HepG2 (cell line): ENCODE measurements at regions not wholly inside any gene's neighbourhood (a gene's known extent, or its start where the extent isn't known, plus 50 kb on each side); places are given as distances from the start of the nearest gene placed in this dataset.

ENCODE experiments used
- ATAC-seq: fragments of 200-7000 bp; cut with Tn5 transposase; 3 replicates; pipeline ENCODE4 v1.9.1; 2020; ENCODE audit warnings: mild to moderate bottlenecking, moderate library complexity
- BruUV-seq: library from RNA; stranded (reverse); fragments of 400-500 nt; replicated peaks from 2 replicates; lab custom pipeline; 2021; lab: Mats Ljungman, UMichigan
- CTCF ChIA-PET: fragments of 300-600 bp; formaldehyde crosslinking; extraction: SDS; loops from one replicate; lab custom pipeline; 2021; ENCODE audit warnings: low total read pairs, inconsistent platforms, low intra/inter-chr PET ratio; lab: Yijun Ruan, JAX
- POLR2A ChIA-PET: fragments of 350-600 bp; sonication (Branson Sonifier 250); formaldehyde crosslinking; loops from one replicate; lab custom pipeline; 2020; ENCODE audit warnings: antibody characterized with exemption, inconsistent platforms; lab: Yijun Ruan, JAX
- DNase-seq: peaks from one replicate; pipeline ENCODE4 v3.0.0-alpha.2; 2015; ENCODE audit warnings: low spot score
- FAIRE-seq: peaks from 3 replicates; lab custom pipeline; 2011; peaks lifted over from hg19 to GRCh38; lab: Jason Lieb, UNC
- H2AFZ ChIP-seq: one replicate; pipeline ENCODE4 v1.6.1; 2011; ENCODE audit warnings: low read length, inconsistent platforms
- H3K27ac ChIP-seq: fragments of 300-600 bp; 3 replicates; pipeline ENCODE4 v1.8.0; 2011; ENCODE audit warnings: mixed run types, mild to moderate bottlenecking, mixed read lengths, low read length, inconsistent platforms; ENCODE audit not compliant: insufficient read depth; ENCODE audit errors: extremely low read length
- H3K27me3 ChIP-seq, 2 experiments: fragments of 200-600 bp in 1 of 2; 2 replicates in 1 of 2; 3 replicates in 1 of 2; pipeline versions ENCODE4 v1.6.0 to v1.8.0; 2011; ENCODE audit warnings: low read length in 2 of 2, mild to moderate bottlenecking in 2 of 2, moderate library complexity in 2 of 2, inconsistent platforms in 1 of 2; ENCODE audit not compliant: insufficient read depth in 2 of 2, control insufficient read depth in 1 of 2
- H3K36me3 ChIP-seq, 2 experiments: fragments of 200-600 bp in 1 of 2; replicated peaks in 1 of 2; 2 replicates in 1 of 2; 3 replicates in 1 of 2; pipeline versions ENCODE4 v1.5.1 to v1.8.0; 2011; ENCODE audit warnings: low read length in 2 of 2, inconsistent platforms in 1 of 2; ENCODE audit not compliant: insufficient read depth in 2 of 2, control insufficient read depth in 1 of 2
- H3K4me1 ChIP-seq: 2 replicates; pipeline ENCODE4 v1.5.1; 2012; ENCODE audit warnings: low read length, inconsistent platforms; ENCODE audit not compliant: insufficient read depth
- H3K4me2 ChIP-seq: 2 replicates; pipeline ENCODE4 v1.6.0; 2011; ENCODE audit warnings: low read depth, low read length, inconsistent platforms
- H3K4me3 ChIP-seq, 3 experiments: fragments of 200-600 bp in 1 of 3; sonication (generic), shearing (Covaris generic) in 1 of 3; replicated peaks in 1 of 3; 2 replicates each; pipeline ENCODE4 v1.5.1; 2011 to 2016; ENCODE audit warnings: low read length in 3 of 3, inconsistent platforms in 2 of 3, low read depth in 2 of 3, mild to moderate bottlenecking in 2 of 3, control low read depth in 1 of 3, mixed read lengths in 1 of 3; ENCODE audit not compliant: insufficient read depth in 1 of 3
- H3K79me2 ChIP-seq: one replicate; pipeline ENCODE4 v1.6.1; 2011; ENCODE audit warnings: low read length, inconsistent platforms; ENCODE audit not compliant: insufficient read depth
- H3K9ac ChIP-seq: 2 replicates; pipeline ENCODE4 v1.6.0; 2011; ENCODE audit warnings: mild to moderate bottlenecking, low read depth, low read length, inconsistent platforms; ENCODE audit not compliant: insufficient read depth
- H3K9me3 ChIP-seq: 2 replicates; pipeline ENCODE4 v1.5.1; 2012; ENCODE audit warnings: mild to moderate bottlenecking, low read length
- H4K20me1 ChIP-seq: 2 replicates; pipeline ENCODE4 v1.6.0; 2011; ENCODE audit warnings: inconsistent platforms, mild to moderate bottlenecking, low read length, moderate library complexity; ENCODE audit not compliant: insufficient read depth
- ARNT ChIP-seq: fragments of 450-650 bp; IDR thresholded peaks from 2 replicates; pipeline ENCODE4 v1.6.1; 2017
- CBX1 ChIP-seq: IDR thresholded peaks from one replicate; pipeline ENCODE4 v1.6.1; 2016; ENCODE audit warnings: antibody characterized with exemption, low read depth
- ELF3 ChIP-seq: IDR thresholded peaks from 2 replicates; pipeline ENCODE4 v1.6.1; 2016; ENCODE audit warnings: missing genetic modification reagents, missing compliant biosample characterization
- KDM2A ChIP-seq: sonication (generic); formaldehyde crosslinking; IDR thresholded peaks from 2 replicates; pipeline ENCODE4 v1.4.0; 2020; ENCODE audit warnings: low read depth, missing genetic modification reagents, borderline replicate concordance
- MLLT10 ChIP-seq: sonication (generic); formaldehyde crosslinking; IDR thresholded peaks from 2 replicates; pipeline ENCODE4 v1.4.0; 2020; ENCODE audit warnings: missing genetic modification reagents
- NFIC ChIP-seq: IDR thresholded peaks from 2 replicates; pipeline ENCODE4 v1.6.1; 2012; ENCODE audit warnings: mild to moderate bottlenecking, low read length, inconsistent platforms
- RNF2 ChIP-seq: fragments of 450-650 bp; conservative IDR thresholded peaks from 2 replicates; pipeline ENCODE4 v1.6.1; 2016; ENCODE audit warnings: low read depth
- SP2 ChIP-seq: sonication (generic); formaldehyde crosslinking; IDR thresholded peaks from 2 replicates; pipeline ENCODE4 v1.5.1; 2020; ENCODE audit warnings: mild to moderate bottlenecking, missing genetic modification reagents
- TCF7L2 ChIP-seq: IDR thresholded peaks from 2 replicates; pipeline ENCODE4 v1.6.1; 2011; ENCODE audit warnings: mild to moderate bottlenecking, low read depth, low read length, moderate library complexity
- ZNF136 ChIP-seq: sonication (generic); formaldehyde crosslinking; IDR thresholded peaks from 2 replicates; pipeline ENCODE4 v1.8.1; 2022; ENCODE audit warnings: low read depth, mild to moderate bottlenecking, moderate library complexity, missing genetic modification reagents
- ZNF367 ChIP-seq: sonication (generic); formaldehyde crosslinking; IDR thresholded peaks from 2 replicates; pipeline ENCODE4 v1.4.0; 2020; ENCODE audit warnings: missing genetic modification reagents, borderline replicate concordance
- ZNF558 ChIP-seq: sonication (generic); formaldehyde crosslinking; IDR thresholded peaks from 2 replicates; pipeline ENCODE4 v1.9.0; 2022; ENCODE audit warnings: mild to moderate bottlenecking, missing genetic modification reagents, borderline replicate concordance
- ZNF598 ChIP-seq: sonication (generic); formaldehyde crosslinking; IDR thresholded peaks from 2 replicates; pipeline ENCODE4 v1.5.1; 2020; ENCODE audit warnings: mild to moderate bottlenecking, missing genetic modification reagents, borderline replicate concordance
- ZNF776 ChIP-seq: sonication (generic); formaldehyde crosslinking; IDR thresholded peaks from 2 replicates; pipeline ENCODE4 v1.4.0; 2020; ENCODE audit warnings: mild to moderate bottlenecking, missing genetic modification reagents
- WGBS: methylation state at CpG from one replicate; pipeline ENCODE4 v1.1.6; 2017; ENCODE audit warnings: low lambda C conversion rate; 5-methylcytosine and 5-hydroxymethylcytosine counted together
- in situ Hi-C: cut with HindIII; loops from 2 replicates; pipeline ENCODE4 v1.10.0; 2017; ENCODE audit warnings: low pct_unique_long_range_greater_than_20kb; ENCODE audit not compliant: extremely low pct_ligation_motif_present
- intact Hi-C: fragments of 100-400 bp; cut with micrococcal nuclease; formaldehyde crosslinking; loops from one replicate; pipeline ENCODE4 v1.10.0; 2022; ENCODE audit not compliant: unreplicated experiment
- TF ChIP-seq, protein P1 (sequence below): sonication (generic); formaldehyde crosslinking; IDR thresholded peaks from 2 replicates; pipeline ENCODE4 v1.8.0; 2023; ENCODE audit warnings: mild to moderate bottlenecking, missing genetic modification reagents
- TF ChIP-seq, protein P2 (sequence below): sonication (generic); formaldehyde crosslinking; conservative IDR thresholded peaks from 2 replicates; pipeline ENCODE4 v1.4.0; 2020; ENCODE audit warnings: mild to moderate bottlenecking, missing genetic modification reagents, moderate library complexity
- TF ChIP-seq, protein P3 (sequence below): IDR thresholded peaks from 2 replicates; pipeline ENCODE4 v1.6.1; 2018; ENCODE audit warnings: missing genetic modification reagents, mild to moderate bottlenecking, missing compliant biosample characterization
- TF ChIP-seq, protein P4 (sequence below): sonication (generic); formaldehyde crosslinking; IDR thresholded peaks from 2 replicates; pipeline ENCODE4 v1.8.0; 2022; ENCODE audit warnings: mild to moderate bottlenecking, missing genetic modification reagents

DNA sequence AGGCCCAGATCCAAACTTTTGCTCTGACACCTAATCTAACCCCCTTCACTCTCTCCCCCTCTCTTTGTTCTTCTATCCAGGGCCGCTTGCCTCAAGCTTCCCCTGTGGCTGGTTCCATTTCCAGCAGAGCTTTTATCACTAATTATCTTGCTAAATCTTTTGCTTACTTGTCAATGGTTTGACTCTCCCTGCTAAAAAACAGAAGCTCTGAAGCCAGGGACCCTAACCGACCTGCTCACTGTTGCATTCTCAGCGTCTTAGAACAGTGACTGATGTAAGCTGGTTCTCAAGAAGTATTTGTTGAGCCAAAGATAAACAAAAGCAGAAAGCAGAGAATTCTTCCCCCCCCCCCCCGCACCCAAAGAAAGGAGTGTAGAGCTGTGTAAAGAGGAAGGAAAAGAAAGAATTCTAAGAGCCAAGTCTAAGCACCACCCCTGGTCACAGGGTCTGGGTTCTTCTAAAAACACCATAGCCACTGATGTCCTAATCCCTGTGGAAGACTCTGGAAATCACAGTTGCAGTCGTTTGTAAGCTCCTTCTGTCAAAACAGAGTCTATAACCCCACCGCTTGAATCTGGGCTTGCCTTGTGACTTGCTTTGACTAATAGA, 385.8 kb downstream of the MED13L start:
- ChIA-PET CTCF (no interaction called here), POLR2A (no interaction called here)
- Histone ChIP-seq H3K4me3 (no peak overlapping the region), H3K4me1 (no peaks in the 10 kb centered on the region), H2AFZ (no peak overlapping the region), H4K20me1 (no peaks in the 10 kb centered on the region), H3K27me3 (no peaks in the 10 kb centered on the region), H3K9me3 (no peaks in the 10 kb centered on the region), H3K79me2 (no peaks in the 10 kb centered on the region), H3K4me2 (no peak overlapping the region), H3K27ac (no peak overlapping the region), H3K9ac (no peak overlapping the region), H3K36me3 (no peaks in the 10 kb centered on the region)
- no TSS peak for BruUV-seq
- FAIRE-seq = no peak
- WGBS = 49% methylated on average over 6 of the region's 6 CpGs
- in situ Hi-C loops = no loop called here
- ATAC-seq = no peak
- no peak for DNase-seq
- intact Hi-C loops = no loop called here
- no peak for TF ChIP-seq ZNF367
- TF ChIP-seq RNF2 = no peak
- TF ChIP-seq ARNT = no peak
- TF ChIP-seq, protein P1, sequence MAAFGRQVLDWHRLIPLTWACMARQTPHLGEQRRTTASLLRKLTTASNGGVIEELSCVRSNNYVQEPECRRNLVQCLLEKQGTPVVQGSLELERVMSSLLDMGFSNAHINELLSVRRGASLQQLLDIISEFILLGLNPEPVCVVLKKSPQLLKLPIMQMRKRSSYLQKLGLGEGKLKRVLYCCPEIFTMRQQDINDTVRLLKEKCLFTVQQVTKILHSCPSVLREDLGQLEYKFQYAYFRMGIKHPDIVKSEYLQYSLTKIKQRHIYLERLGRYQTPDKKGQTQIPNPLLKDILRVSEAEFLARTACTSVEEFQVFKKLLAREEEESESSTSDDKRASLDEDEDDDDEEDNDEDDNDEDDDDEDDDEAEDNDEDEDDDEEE (CRISPR knock-in tag) = no peak
- TF ChIP-seq ZNF598 (CRISPR knock-in tag) = no peak
- no peak for TF ChIP-seq ZNF776 (CRISPR knock-in tag)
- TF ChIP-seq, protein P2, sequence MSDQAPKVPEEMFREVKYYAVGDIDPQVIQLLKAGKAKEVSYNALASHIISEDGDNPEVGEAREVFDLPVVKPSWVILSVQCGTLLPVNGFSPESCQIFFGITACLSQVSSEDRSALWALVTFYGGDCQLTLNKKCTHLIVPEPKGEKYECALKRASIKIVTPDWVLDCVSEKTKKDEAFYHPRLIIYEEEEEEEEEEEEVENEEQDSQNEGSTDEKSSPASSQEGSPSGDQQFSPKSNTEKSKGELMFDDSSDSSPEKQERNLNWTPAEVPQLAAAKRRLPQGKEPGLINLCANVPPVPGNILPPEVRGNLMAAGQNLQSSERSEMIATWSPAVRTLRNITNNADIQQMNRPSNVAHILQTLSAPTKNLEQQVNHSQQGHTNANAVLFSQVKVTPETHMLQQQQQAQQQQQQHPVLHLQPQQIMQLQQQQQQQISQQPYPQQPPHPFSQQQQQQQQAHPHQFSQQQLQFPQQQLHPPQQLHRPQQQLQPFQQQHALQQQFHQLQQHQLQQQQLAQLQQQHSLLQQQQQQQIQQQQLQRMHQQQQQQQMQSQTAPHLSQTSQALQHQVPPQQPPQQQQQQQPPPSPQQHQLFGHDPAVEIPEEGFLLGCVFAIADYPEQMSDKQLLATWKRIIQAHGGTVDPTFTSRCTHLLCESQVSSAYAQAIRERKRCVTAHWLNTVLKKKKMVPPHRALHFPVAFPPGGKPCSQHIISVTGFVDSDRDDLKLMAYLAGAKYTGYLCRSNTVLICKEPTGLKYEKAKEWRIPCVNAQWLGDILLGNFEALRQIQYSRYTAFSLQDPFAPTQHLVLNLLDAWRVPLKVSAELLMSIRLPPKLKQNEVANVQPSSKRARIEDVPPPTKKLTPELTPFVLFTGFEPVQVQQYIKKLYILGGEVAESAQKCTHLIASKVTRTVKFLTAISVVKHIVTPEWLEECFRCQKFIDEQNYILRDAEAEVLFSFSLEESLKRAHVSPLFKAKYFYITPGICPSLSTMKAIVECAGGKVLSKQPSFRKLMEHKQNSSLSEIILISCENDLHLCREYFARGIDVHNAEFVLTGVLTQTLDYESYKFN = no peak
- no peak for TF ChIP-seq MLLT10 (CRISPR knock-in tag)
- no peak for TF ChIP-seq CBX1
- TF ChIP-seq, protein P3, sequence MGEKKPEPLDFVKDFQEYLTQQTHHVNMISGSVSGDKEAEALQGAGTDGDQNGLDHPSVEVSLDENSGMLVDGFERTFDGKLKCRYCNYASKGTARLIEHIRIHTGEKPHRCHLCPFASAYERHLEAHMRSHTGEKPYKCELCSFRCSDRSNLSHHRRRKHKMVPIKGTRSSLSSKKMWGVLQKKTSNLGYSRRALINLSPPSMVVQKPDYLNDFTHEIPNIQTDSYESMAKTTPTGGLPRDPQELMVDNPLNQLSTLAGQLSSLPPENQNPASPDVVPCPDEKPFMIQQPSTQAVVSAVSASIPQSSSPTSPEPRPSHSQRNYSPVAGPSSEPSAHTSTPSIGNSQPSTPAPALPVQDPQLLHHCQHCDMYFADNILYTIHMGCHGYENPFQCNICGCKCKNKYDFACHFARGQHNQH (CRISPR knock-in tag) = no peak
- TF ChIP-seq SP2 (CRISPR knock-in tag) = no peak
- TF ChIP-seq ELF3 (CRISPR knock-in tag) = no peak
- TF ChIP-seq, protein P4, sequence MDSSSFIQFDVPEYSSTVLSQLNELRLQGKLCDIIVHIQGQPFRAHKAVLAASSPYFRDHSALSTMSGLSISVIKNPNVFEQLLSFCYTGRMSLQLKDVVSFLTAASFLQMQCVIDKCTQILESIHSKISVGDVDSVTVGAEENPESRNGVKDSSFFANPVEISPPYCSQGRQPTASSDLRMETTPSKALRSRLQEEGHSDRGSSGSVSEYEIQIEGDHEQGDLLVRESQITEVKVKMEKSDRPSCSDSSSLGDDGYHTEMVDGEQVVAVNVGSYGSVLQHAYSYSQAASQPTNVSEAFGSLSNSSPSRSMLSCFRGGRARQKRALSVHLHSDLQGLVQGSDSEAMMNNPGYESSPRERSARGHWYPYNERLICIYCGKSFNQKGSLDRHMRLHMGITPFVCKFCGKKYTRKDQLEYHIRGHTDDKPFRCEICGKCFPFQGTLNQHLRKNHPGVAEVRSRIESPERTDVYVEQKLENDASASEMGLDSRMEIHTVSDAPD (CRISPR knock-in tag) = no peak
- no peak for TF ChIP-seq ZNF558 (CRISPR knock-in tag)
- TF ChIP-seq NFIC = no peak
- TF ChIP-seq TCF7L2 = no peak
- no peak for TF ChIP-seq ZNF136
- no peak for TF ChIP-seq KDM2A (CRISPR knock-in tag)
